ENCODE measurements at regions not wholly inside any gene's neighbourhood (a gene's known extent, or its start where the extent isn't known, plus 50 kb on each side); places are given as distances from the start of the nearest gene placed in this dataset.

DNA sequence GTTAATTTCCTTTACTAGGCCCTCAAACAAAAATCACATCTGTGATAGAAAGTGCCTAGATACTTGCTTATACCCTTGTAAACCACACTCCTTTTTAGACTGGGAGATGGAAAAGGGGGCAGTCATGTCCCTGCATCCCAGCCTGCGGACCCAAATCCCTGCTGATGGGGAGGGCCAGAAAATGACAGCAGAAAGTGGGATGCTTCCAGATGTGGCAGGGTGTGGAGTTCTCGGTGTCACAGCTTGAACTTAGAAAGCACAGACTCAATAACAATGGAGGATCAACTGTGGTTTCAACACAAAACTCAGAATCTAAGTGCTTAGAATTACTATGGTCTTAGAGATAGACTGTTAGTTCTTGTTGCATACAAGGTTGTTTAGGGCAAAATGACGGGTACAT is 95.6 kb upstream of the F3 start:
- H3K4me3 ChIP-seq (ENCODE audit: low read depth, low read length) = no peak overlapping the region
- no peak for DNase-seq (ENCODE audit: low read depth)
- TF ChIP-seq, protein P1, sequence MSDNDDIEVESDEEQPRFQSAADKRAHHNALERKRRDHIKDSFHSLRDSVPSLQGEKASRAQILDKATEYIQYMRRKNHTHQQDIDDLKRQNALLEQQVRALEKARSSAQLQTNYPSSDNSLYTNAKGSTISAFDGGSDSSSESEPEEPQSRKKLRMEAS (IDR thresholded peaks at IDR 0.05; ENCODE audit: low read depth, low read length) = no peak
- no peak for TF ChIP-seq POLR2A (IDR thresholded peaks at IDR 0.05; ENCODE audit: extremely low read depth, insufficient read length)
- TF ChIP-seq, protein P2, sequence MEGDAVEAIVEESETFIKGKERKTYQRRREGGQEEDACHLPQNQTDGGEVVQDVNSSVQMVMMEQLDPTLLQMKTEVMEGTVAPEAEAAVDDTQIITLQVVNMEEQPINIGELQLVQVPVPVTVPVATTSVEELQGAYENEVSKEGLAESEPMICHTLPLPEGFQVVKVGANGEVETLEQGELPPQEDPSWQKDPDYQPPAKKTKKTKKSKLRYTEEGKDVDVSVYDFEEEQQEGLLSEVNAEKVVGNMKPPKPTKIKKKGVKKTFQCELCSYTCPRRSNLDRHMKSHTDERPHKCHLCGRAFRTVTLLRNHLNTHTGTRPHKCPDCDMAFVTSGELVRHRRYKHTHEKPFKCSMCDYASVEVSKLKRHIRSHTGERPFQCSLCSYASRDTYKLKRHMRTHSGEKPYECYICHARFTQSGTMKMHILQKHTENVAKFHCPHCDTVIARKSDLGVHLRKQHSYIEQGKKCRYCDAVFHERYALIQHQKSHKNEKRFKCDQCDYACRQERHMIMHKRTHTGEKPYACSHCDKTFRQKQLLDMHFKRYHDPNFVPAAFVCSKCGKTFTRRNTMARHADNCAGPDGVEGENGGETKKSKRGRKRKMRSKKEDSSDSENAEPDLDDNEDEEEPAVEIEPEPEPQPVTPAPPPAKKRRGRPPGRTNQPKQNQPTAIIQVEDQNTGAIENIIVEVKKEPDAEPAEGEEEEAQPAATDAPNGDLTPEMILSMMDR (IDR thresholded peaks at IDR 0.05; ENCODE audit: low read depth, low read length) = no peak
- TF ChIP-seq MYC (IDR thresholded peaks at IDR 0.05; ENCODE audit: low read depth, low read length) = no peak

DNA sequence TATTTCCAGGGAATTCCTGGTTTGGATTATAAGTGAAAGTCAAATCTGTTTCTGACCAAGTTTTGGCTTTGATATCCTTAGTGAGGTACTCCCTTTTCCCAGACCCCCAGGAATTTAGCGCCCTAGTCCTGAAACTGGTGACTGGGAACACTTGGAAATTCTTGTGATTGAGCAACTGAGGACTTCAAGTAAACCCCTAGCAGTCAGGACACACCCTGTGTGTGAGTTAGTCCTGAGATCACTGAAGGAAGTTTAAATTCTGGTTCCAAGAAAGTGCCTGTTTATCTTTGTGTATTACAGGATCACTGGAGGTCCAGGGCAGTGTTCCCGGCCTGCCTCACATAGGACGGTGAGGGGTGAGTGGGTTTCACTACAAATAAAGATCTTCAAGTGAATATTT is 95.1 kb upstream of the F3 start:
- DNase-seq (ENCODE audit: low read depth) = no peak
- no peak for TF ChIP-seq MYC (IDR thresholded peaks at IDR 0.05; ENCODE audit: low read depth, low read length)
- TF ChIP-seq, protein P1 (IDR thresholded peaks at IDR 0.05; ENCODE audit: low read depth, low read length) = no peak
- TF ChIP-seq, protein P2 (IDR thresholded peaks at IDR 0.05; ENCODE audit: low read depth, low read length) = no peak
- TF ChIP-seq POLR2A (IDR thresholded peaks at IDR 0.05; ENCODE audit: extremely low read depth, insufficient read length) = no peak
- H3K4me3 ChIP-seq (ENCODE audit: low read depth, low read length) = no peak overlapping the region

DNA sequence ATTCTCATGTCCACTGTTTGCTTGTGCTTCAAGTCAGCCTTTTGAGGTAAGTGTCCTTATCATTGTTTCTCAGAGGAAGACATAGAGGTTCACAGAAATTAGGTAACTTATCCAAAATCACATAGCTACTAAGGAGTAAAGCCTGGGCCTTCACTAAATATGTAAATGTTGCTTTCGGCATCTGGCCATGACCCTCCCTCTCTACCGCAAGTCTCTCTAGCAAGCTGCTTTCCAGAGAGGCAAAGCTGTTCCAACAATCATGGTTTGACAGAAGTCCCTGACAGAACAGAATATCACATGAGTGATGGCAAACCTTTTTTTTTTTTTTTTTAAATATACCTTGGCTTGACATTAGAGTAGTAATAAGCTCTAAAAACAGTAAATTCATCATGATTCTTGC is 94.5 kb upstream of the F3 start:
- no peak for DNase-seq (ENCODE audit: low read depth)
- H3K4me3 ChIP-seq (ENCODE audit: low read depth, low read length) = no peak overlapping the region
- TF ChIP-seq, protein P1 (IDR thresholded peaks at IDR 0.05; ENCODE audit: low read depth, low read length) = no peak
- TF ChIP-seq, protein P2 (IDR thresholded peaks at IDR 0.05; ENCODE audit: low read depth, low read length) = no peak
- TF ChIP-seq POLR2A (IDR thresholded peaks at IDR 0.05; ENCODE audit: extremely low read depth, insufficient read length) = no peak
- TF ChIP-seq MYC (IDR thresholded peaks at IDR 0.05; ENCODE audit: low read depth, low read length) = no peak

DNA sequence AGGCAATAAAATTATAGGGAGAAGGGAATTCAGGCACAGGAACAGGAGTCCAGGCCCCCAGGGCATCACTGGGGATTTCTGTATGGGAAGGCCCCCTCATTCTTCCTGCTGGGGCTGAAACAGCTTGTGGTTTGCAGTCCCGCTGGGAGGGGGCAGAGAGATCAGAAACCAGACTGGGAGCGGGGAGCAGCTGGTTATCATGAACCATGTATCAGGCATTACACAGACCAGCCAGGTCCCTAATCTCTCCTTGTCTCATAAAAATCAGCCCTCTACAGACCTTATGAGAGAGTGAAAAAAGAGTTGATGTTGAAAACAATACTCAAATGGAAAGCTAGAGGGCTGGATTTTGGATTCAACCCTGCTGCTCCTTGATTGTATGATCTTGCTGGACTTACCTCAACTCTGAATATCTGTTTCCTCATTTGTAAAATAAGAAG is 93.4 kb upstream of the F3 start:
- TF ChIP-seq MYC (IDR thresholded peaks at IDR 0.05; ENCODE audit: low read depth, low read length) (no peak), POLR2A (IDR thresholded peaks at IDR 0.05; ENCODE audit: extremely low read depth, insufficient read length) (no peak)
- TF ChIP-seq, protein P2 (IDR thresholded peaks at IDR 0.05; ENCODE audit: low read depth, low read length) = no peak
- H3K4me3 ChIP-seq (ENCODE audit: low read depth, low read length) = no peak overlapping the region
- DNase-seq (ENCODE audit: low read depth) = peak; percentile 45

DNA sequence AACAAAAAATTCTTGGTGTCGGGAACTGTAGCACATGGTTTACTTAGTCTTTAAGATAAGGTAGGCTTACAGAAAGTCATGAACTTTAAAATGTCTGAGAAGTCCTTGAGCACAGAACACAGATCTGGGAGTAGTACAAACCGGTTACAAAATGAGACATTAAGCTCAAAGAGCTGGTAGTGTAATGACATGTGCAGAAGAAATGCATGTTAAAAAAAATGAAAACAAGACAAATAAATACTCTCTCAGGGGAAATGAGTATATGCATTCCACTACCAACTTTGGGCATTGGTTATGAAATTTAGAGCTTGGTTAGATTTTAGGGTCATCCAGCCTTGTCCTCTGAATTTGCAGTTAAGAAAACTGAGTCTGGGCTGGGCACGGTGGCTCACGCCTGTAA is 91.5 kb upstream of the F3 start:
- H3K4me3 ChIP-seq (ENCODE audit: low read depth, low read length) = no peak overlapping the region
- TF ChIP-seq, protein P1 (IDR thresholded peaks at IDR 0.05; ENCODE audit: low read depth, low read length) = no peak
- no peak for TF ChIP-seq MYC (IDR thresholded peaks at IDR 0.05; ENCODE audit: low read depth, low read length)
- no peak for TF ChIP-seq POLR2A (IDR thresholded peaks at IDR 0.05; ENCODE audit: extremely low read depth, insufficient read length)
- TF ChIP-seq, protein P2 (IDR thresholded peaks at IDR 0.05; ENCODE audit: low read depth, low read length) = no peak
- no peak for DNase-seq (ENCODE audit: low read depth)

Measured in NB4 (cell line).